WI38 (cell line): ENCODE measurements at regions not wholly inside any gene's neighbourhood (a gene's known extent, or its start where the extent isn't known, plus 50 kb on each side); places are given as distances from the start of the nearest gene placed in this dataset.

ENCODE experiments used
- H3K4me3 ChIP-seq: 2 replicates; pipeline ENCODE4 v1.5.1; 2011; ENCODE audit warnings: low read depth, mild to moderate bottlenecking, control low read depth, low read length
- CTCF ChIP-seq: IDR thresholded peaks from 2 replicates; pipeline ENCODE4 v1.5.1; 2012; ENCODE audit warnings: low read depth, mild to moderate bottlenecking, control low read depth, low read length

DNA sequence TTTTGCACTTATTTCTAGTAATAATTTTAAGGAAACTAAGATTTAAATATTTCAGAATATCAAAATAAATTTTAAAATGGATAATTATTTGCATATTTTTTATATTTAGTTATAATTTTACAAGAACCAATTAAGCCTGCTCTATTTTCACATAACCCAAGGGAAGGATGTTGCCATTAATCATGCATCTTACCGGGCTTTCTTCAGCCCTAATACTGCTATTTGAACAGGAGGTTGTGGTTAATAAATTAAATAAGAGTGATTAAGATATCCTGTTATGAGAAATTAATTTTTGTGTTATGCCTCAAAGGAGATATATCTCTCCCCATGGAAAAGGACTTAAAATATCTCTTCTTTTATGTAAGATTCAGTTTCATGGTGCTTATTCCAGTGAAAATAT, 1415.8 kb upstream of the B3GALT2 start:
- no peak overlapping the region for H3K4me3 ChIP-seq
- TF ChIP-seq CTCF, result no peak

DNA sequence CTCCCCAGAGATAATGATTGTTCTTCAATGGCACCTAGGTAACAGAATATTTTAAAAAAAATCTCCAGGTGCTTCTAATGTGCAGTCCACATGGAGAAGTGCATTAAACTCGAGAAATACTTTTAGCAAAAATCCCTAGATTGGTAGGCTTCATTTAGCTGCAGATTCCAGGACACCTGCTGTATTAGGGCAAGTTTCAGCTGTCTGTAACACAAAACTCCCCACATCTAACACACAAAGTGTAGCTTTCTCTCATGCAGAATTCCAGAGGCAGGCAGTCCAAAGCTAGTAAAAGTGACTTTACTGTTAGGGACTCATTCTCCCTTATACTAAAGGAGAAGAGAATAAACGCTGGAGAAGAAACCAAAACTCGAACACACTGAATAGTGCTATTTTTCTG, 1414.3 kb upstream of the B3GALT2 start:
- TF ChIP-seq CTCF, result no peak
- H3K4me3 ChIP-seq, result no peak overlapping the region

DNA sequence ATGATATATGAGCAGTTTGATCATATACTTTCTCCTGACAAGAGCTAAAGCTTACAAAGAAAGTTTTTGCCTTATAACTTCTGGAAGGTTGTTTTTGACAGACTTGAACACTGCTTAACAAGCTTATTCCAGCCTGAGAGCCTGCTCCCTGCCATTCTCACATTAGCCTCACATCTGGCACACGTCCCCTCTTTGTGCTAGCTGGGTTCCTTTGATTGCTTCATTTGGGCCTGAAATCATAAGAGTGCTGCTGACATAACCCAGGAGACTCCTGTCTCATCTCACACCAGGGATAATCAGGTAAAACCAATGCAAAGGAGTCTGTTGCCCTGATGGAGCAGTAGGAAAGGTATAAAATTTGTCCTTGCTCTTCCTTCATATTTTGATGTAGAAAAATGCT, 1411.7 kb upstream of the B3GALT2 start:
- TF ChIP-seq CTCF, result no peak

DNA sequence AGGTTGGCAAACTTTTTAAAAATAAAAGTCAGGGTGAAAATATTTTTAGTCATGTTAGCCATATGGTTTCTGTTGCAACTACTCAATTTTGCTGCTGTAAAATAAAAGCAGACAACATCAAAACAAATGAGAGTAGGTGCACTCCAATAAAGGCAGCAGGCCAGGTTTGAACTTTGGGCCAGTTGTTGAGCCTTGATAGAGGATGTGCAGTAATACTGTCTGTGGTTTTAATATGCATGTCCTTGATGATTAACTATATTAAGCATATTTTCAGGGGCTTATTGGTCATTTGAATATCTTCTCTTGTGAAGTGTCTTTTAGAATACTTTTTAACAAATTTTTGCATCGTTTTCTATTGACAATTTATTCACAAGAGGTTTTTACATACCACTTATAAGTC, 1399.9 kb upstream of the B3GALT2 start:
- no peak for TF ChIP-seq CTCF
- H3K4me3 ChIP-seq, result no peak overlapping the region

More for the DNA sequence above, 1411.7 kb upstream of the B3GALT2 start:
- H3K4me3 ChIP-seq, result no peak overlapping the region

DNA sequence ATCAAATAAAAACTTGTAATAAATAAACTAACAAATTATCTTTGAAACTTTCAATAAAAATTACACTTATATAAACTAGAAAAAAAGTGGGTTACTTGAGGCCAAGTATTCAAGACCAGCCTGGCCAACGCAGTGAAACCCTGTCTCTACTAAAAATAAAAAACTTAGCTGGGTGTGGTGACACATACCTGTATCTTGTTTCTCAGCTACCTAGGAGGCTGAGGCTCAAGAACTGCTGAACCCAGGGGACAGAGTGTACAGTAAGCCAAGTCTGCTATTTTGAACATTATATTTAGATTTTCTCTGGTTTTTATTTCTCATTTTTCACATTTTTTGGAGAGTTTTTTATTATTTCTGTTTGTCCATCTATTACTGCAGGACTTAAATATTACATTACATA, 1397.6 kb upstream of the B3GALT2 start:
- TF ChIP-seq CTCF, result no peak
- H3K4me3 ChIP-seq, result no peak overlapping the region

DNA sequence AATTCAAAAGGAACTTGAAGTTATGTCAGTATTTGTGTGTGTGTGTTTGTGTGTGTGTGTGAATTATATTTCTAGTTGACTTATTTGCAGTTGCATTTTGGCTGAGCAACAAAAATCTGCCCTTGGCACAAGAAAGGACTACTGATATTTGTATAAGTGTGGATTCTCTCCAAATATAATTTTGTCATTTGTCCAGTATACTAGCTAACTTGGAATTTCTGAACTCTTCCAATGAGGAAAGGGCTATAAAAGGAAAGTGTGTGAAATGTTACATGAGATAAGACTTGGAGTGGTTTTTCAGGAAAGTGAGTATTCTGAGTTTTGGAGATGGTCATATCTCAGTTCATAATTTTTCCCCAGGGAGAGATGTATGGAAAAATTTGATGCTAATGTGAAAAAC, 1384.1 kb upstream of the B3GALT2 start:
- no peak for TF ChIP-seq CTCF

GRCh38 chr1:194568610-194569009, 1382.2 kb upstream of the B3GALT2 start:
- TF ChIP-seq CTCF, result no peak
- H3K4me3 ChIP-seq, result no peak overlapping the region

More for the DNA sequence above, 1384.1 kb upstream of the B3GALT2 start:
- H3K4me3 ChIP-seq, result no peak overlapping the region
